Amniotic epithelial cell (primary cell): ENCODE measurements at regions not wholly inside any gene's neighbourhood (a gene's known extent, or its start where the extent isn't known, plus 50 kb on each side); places are given as distances from the start of the nearest gene placed in this dataset.

Source experiments
- DNase-seq: peaks from one replicate; pipeline ENCODE4 v3.0.0-alpha.2; 2010; ENCODE audit warnings: low read depth

- DNase-seq, result no peak
Observed at GRCh38 chr15:79230766-79231165, 51.8 kb upstream of the ANKRD34C start.

GRCh38 chr15:79222808-79223207 lies 59.7 kb upstream of the ANKRD34C start:
- no peak for DNase-seq

- DNase-seq, result no peak
Observed at GRCh38 chr15:79221696-79222095, 60.8 kb upstream of the ANKRD34C start.

- no peak for DNase-seq
Observed at GRCh38 chr15:79219393-79220056, 63.0 kb upstream of the ANKRD34C start.

GRCh38 chr15:79218588-79219200 lies 63.8 kb upstream of the ANKRD34C start:
- DNase-seq, result no peak

- no peak for DNase-seq
Observed at GRCh38 chr15:79213650-79214049, 68.9 kb upstream of the ANKRD34C start.

- no peak for DNase-seq
Observed at GRCh38 chr15:79212589-79213157, 69.8 kb upstream of the ANKRD34C start.

- DNase-seq, result no peak
Observed at GRCh38 chr15:79211481-79211880, 71.0 kb upstream of the ANKRD34C start.

GRCh38 chr15:79209690-79210089 lies 72.8 kb upstream of the ANKRD34C start:
- no peak for DNase-seq

GRCh38 chr15:79209116-79209515 lies 73.4 kb upstream of the ANKRD34C start:
- DNase-seq, result no peak

GRCh38 chr15:79208179-79208578 lies 74.3 kb upstream of the ANKRD34C start:
- no peak for DNase-seq

GRCh38 chr15:79206940-79207339 lies 75.6 kb upstream of the ANKRD34C start:
- no peak for DNase-seq

GRCh38 chr15:79204886-79205675 lies 77.4 kb upstream of the ANKRD34C start:
- DNase-seq, result no peak

- no peak for DNase-seq
Observed at GRCh38 chr15:79198461-79198860, 84.1 kb upstream of the ANKRD34C start.

- no peak for DNase-seq
Observed at GRCh38 chr15:79197285-79197684, 85.2 kb upstream of the ANKRD34C start.

- no peak for DNase-seq
Observed at GRCh38 chr15:79195802-79196201, 86.7 kb upstream of the ANKRD34C start.

- no peak for DNase-seq
Observed at GRCh38 chr15:79195239-79195638, 87.3 kb upstream of the ANKRD34C start.

- DNase-seq, result no peak
Observed at GRCh38 chr15:79194386-79194785, 88.1 kb upstream of the ANKRD34C start.

GRCh38 chr15:79193549-79193948 lies 89.0 kb upstream of the ANKRD34C start:
- DNase-seq, result no peak

GRCh38 chr15:79193103-79193502 lies 89.4 kb upstream of the ANKRD34C start:
- DNase-seq, result no peak

- peak; percentile 24 for DNase-seq
Observed at GRCh38 chr15:79192462-79193036, 90.0 kb upstream of the ANKRD34C start.

- DNase-seq, result no peak
Observed at GRCh38 chr15:79190093-79190492, 92.4 kb upstream of the ANKRD34C start.

GRCh38 chr15:79186616-79187015 lies 95.9 kb upstream of the ANKRD34C start:
- DNase-seq, result no peak
